NT2/D1 (cell line): ENCODE measurements at regions not wholly inside any gene's neighbourhood (a gene's known extent, or its start where the extent isn't known, plus 50 kb on each side); places are given as distances from the start of the nearest gene placed in this dataset.

Source experiments
- SUZ12 ChIP-seq: IDR thresholded peaks from 2 replicates; pipeline ENCODE4 v1.6.1; 2011; ENCODE audit not compliant: insufficient read length, insufficient read depth; ENCODE audit errors: extremely low read depth
- YY1 ChIP-seq: IDR thresholded peaks from 2 replicates; pipeline ENCODE4 v1.6.1; 2011; ENCODE audit not compliant: insufficient read length, insufficient read depth
- ZNF274 ChIP-seq: IDR thresholded peaks from 2 replicates; pipeline ENCODE4 v1.6.1; 2011; ENCODE audit warnings: mild to moderate bottlenecking, low read depth, low read length

DNA sequence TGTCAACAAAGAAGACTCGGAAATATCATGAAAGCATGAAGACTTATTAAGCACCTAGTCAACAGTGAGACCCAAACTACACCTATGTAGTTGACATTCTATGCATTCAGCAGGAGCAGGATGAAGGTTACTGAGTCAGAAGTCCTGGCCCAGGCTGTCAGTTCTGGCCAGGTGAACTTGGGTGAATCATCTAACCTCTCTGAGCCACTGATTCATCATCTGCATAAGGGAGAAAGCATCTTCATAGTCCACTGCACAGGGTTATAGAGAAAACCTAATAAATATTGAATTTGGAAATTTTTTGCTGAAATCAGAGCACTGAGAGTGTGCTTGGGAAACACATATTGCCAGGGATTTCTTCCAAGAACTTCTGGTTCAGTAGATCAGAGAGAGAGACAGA is 296.0 kb upstream of the SFRP2 start:
- no peak for TF ChIP-seq SUZ12
- TF ChIP-seq YY1 = no peak
- no peak for TF ChIP-seq ZNF274
